Chondrocyte (in vitro differentiated cells): ENCODE measurements at regions not wholly inside any gene's neighbourhood (a gene's known extent, or its start where the extent isn't known, plus 50 kb on each side); places are given as distances from the start of the nearest gene placed in this dataset.

Source experiments
- DNase-seq: peaks from one replicate; pipeline ENCODE4 v3.0.0; 2021; ENCODE audit warnings: mixed read lengths, low spot score
- H3K27ac Mint-ChIP-seq: one replicate; pipeline ENCODE4 v1.8.0; 2021; ENCODE audit warnings: mild to moderate bottlenecking, moderate library complexity, mixed read lengths; ENCODE audit not compliant: unreplicated experiment
- H3K27me3 Mint-ChIP-seq: 2 replicates; pipeline ENCODE4 v1.8.0; 2021; ENCODE audit warnings: low read depth, mixed read lengths
- H3K36me3 Mint-ChIP-seq: 2 replicates; pipeline ENCODE4 v1.8.0; 2021; ENCODE audit warnings: low read depth, mixed read lengths
- H3K4me1 Mint-ChIP-seq: 2 replicates; pipeline ENCODE4 v1.8.0; 2021; ENCODE audit warnings: low read depth, mild to moderate bottlenecking, mixed read lengths
- H3K4me3 Mint-ChIP-seq: one replicate; pipeline ENCODE4 v1.8.0; 2021; ENCODE audit warnings: mild to moderate bottlenecking, moderate library complexity, mixed read lengths; ENCODE audit not compliant: unreplicated experiment
- H3K9me3 Mint-ChIP-seq: 2 replicates; pipeline ENCODE4 v1.8.0; 2021; ENCODE audit warnings: low read depth, mixed read lengths
- CTCF ChIP-seq: fragments of 200-600 bp; sonication (generic); IDR thresholded peaks from 2 replicates; pipeline ENCODE4 v1.5.0; 2021; ENCODE audit warnings: antibody characterized with exemption, mild to moderate bottlenecking, moderate library complexity

- Mint-ChIP-seq H3K4me3 (no peak overlapping the region), H3K27me3 (no peaks in the 10 kb centered on the region), H3K36me3 (no peaks in the 10 kb centered on the region), H3K9me3 (no peaks in the 10 kb centered on the region), H3K4me1 (peaks cover 26% of the 10 kb centered on the region), H3K27ac (no peak overlapping the region)
- DNase-seq, result no peak
- no peak for TF ChIP-seq CTCF
Observed at GRCh38 chr6:138550346-138550767, 51.1 kb upstream of the NHSL1 start.

- H3K9me3 Mint-ChIP-seq, result no peaks in the 10 kb centered on the region
- peaks cover 18% of the 10 kb centered on the region for H3K4me1 Mint-ChIP-seq
- no peak for DNase-seq
- no peak overlapping the region for H3K27ac Mint-ChIP-seq
- H3K4me3 Mint-ChIP-seq, result no peak overlapping the region
- H3K36me3 Mint-ChIP-seq, result no peaks in the 10 kb centered on the region
- no peak for TF ChIP-seq CTCF
- no peaks in the 10 kb centered on the region for H3K27me3 Mint-ChIP-seq
Observed at GRCh38 chr6:138554146-138554545, 54.9 kb upstream of the NHSL1 start.

GRCh38 chr6:138555421-138555988 lies 56.2 kb upstream of the NHSL1 start:
- H3K27me3 Mint-ChIP-seq, result no peaks in the 10 kb centered on the region
- no peak overlapping the region for H3K27ac Mint-ChIP-seq
- no peak for TF ChIP-seq CTCF
- H3K36me3 Mint-ChIP-seq, result no peaks in the 10 kb centered on the region
- no peak for DNase-seq
- H3K9me3 Mint-ChIP-seq, result no peaks in the 10 kb centered on the region
- H3K4me3 Mint-ChIP-seq, result no peak overlapping the region
- peaks cover 18% of the 10 kb centered on the region for H3K4me1 Mint-ChIP-seq

GRCh38 chr6:138557147-138557546 lies 57.9 kb upstream of the NHSL1 start:
- no peaks in the 10 kb centered on the region for H3K27me3 Mint-ChIP-seq
- H3K27ac Mint-ChIP-seq, result no peak overlapping the region
- peaks cover 18% of the 10 kb centered on the region for H3K4me1 Mint-ChIP-seq
- H3K36me3 Mint-ChIP-seq, result no peaks in the 10 kb centered on the region
- H3K4me3 Mint-ChIP-seq, result no peak overlapping the region
- no peak for TF ChIP-seq CTCF
- DNase-seq, result no peak
- no peaks in the 10 kb centered on the region for H3K9me3 Mint-ChIP-seq

GRCh38 chr6:138559143-138559542 lies 59.8 kb upstream of the NHSL1 start:
- Mint-ChIP-seq H3K4me1 (peaks cover 17% of the 10 kb centered on the region), H3K9me3 (no peaks in the 10 kb centered on the region), H3K27ac (no peak overlapping the region), H3K4me3 (no peak overlapping the region), H3K36me3 (no peaks in the 10 kb centered on the region), H3K27me3 (no peaks in the 10 kb centered on the region)
- no peak for DNase-seq
- TF ChIP-seq CTCF, result no peak
